HCT116 (cell line): ENCODE measurements at regions not wholly inside any gene's neighbourhood (a gene's known extent, or its start where the extent isn't known, plus 50 kb on each side); places are given as distances from the start of the nearest gene placed in this dataset.

Experiments
- EZH2 ChIP-seq: fragments of 200-600 bp; sonication (generic); IDR thresholded peaks from 2 replicates; pipeline ENCODE4 v1.6.1; 2017; ENCODE audit warnings: antibody characterized with exemption, mixed run types
- EZH2phosphoT487 ChIP-seq: fragments of 200-600 bp; IDR thresholded peaks from 2 replicates; pipeline ENCODE4 v1.6.1; 2018; ENCODE audit warnings: antibody characterized with exemption, borderline replicate concordance
- POLR2A ChIP-seq: IDR thresholded peaks from 2 replicates; pipeline ENCODE4 v1.7.0; 2011; ENCODE audit warnings: borderline replicate concordance; ENCODE audit not compliant: insufficient read depth, insufficient read length; ENCODE audit errors: extremely low read depth
- POLR2AphosphoS5 ChIP-seq: IDR thresholded peaks from 2 replicates; pipeline ENCODE4 v1.6.1; 2011; ENCODE audit warnings: mild to moderate bottlenecking, low read depth, low read length, moderate library complexity
- TF ChIP-seq, protein P1 (sequence below), 3 experiments: fragments of 200-600 bp in 1 of 3; sonication (generic) in 1 of 3; IDR thresholded peaks in 2 of 3; conservative IDR thresholded peaks in 1 of 3; 2 replicates each; pipeline ENCODE4 v1.5.1; 2012 to 2017; ENCODE audit warnings: low read depth in 2 of 3, low read length in 2 of 3, antibody characterized with exemption in 1 of 3, borderline replicate concordance in 1 of 3, control low read depth in 1 of 3, mild to moderate bottlenecking in 1 of 3, mixed read lengths in 1 of 3, mixed run types in 1 of 3, moderate library complexity in 1 of 3; ENCODE audit not compliant: insufficient read depth in 1 of 3
- TF ChIP-seq, protein P2 (sequence below): IDR thresholded peaks from 2 replicates; pipeline ENCODE4 v1.6.1; 2012
- TF ChIP-seq, protein P3 (sequence below): IDR thresholded peaks from 2 replicates; pipeline ENCODE4 v1.6.1; 2012; ENCODE audit warnings: low read depth
- TF ChIP-seq, protein P4 (sequence below): IDR thresholded peaks from 2 replicates; pipeline ENCODE4 v1.6.1; 2011; ENCODE audit warnings: mild to moderate bottlenecking, low read length, moderate library complexity; ENCODE audit not compliant: insufficient replicate concordance; ENCODE audit errors: extremely low read depth

DNA sequence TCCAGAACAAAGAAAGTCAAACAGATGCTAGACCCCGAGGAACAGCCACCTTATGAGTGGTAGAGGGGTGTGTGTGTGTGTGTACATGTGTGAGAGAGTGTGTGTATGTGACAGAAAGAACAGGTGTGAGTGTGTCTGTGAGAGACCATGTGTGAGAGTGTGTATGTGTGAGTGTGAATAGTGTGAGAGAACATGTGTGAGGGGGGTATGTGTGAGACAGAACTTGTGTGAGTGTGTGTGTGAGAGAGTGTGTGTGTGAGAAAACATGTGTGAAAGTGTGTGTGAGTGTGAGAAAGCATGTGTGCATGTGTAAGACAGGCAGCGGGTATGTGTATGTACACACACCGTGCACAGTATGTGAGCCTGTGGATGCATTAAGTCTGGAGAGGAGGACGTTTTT lies 214.3 kb downstream of the SP3 start:
- TF ChIP-seq EZH2 (no peak), POLR2A (no peak), EZH2phosphoT487 (no peak), POLR2AphosphoS5 (no peak)
- TF ChIP-seq, protein P1, sequence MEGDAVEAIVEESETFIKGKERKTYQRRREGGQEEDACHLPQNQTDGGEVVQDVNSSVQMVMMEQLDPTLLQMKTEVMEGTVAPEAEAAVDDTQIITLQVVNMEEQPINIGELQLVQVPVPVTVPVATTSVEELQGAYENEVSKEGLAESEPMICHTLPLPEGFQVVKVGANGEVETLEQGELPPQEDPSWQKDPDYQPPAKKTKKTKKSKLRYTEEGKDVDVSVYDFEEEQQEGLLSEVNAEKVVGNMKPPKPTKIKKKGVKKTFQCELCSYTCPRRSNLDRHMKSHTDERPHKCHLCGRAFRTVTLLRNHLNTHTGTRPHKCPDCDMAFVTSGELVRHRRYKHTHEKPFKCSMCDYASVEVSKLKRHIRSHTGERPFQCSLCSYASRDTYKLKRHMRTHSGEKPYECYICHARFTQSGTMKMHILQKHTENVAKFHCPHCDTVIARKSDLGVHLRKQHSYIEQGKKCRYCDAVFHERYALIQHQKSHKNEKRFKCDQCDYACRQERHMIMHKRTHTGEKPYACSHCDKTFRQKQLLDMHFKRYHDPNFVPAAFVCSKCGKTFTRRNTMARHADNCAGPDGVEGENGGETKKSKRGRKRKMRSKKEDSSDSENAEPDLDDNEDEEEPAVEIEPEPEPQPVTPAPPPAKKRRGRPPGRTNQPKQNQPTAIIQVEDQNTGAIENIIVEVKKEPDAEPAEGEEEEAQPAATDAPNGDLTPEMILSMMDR (IDR thresholded peaks at IDR 0.05 in 2 of 3, conservative IDR thresholded peaks at IDR 0.05 in 1 of 3; ENCODE audit: borderline replicate concordance in 1 of 3, insufficient read depth in 1 of 3, low read depth in 2 of 3, low read length in 2 of 3) = no peak
- TF ChIP-seq, protein P2, sequence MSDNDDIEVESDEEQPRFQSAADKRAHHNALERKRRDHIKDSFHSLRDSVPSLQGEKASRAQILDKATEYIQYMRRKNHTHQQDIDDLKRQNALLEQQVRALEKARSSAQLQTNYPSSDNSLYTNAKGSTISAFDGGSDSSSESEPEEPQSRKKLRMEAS = no peak
- TF ChIP-seq, protein P3, sequence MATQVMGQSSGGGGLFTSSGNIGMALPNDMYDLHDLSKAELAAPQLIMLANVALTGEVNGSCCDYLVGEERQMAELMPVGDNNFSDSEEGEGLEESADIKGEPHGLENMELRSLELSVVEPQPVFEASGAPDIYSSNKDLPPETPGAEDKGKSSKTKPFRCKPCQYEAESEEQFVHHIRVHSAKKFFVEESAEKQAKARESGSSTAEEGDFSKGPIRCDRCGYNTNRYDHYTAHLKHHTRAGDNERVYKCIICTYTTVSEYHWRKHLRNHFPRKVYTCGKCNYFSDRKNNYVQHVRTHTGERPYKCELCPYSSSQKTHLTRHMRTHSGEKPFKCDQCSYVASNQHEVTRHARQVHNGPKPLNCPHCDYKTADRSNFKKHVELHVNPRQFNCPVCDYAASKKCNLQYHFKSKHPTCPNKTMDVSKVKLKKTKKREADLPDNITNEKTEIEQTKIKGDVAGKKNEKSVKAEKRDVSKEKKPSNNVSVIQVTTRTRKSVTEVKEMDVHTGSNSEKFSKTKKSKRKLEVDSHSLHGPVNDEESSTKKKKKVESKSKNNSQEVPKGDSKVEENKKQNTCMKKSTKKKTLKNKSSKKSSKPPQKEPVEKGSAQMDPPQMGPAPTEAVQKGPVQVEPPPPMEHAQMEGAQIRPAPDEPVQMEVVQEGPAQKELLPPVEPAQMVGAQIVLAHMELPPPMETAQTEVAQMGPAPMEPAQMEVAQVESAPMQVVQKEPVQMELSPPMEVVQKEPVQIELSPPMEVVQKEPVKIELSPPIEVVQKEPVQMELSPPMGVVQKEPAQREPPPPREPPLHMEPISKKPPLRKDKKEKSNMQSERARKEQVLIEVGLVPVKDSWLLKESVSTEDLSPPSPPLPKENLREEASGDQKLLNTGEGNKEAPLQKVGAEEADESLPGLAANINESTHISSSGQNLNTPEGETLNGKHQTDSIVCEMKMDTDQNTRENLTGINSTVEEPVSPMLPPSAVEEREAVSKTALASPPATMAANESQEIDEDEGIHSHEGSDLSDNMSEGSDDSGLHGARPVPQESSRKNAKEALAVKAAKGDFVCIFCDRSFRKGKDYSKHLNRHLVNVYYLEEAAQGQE = no peak
- TF ChIP-seq, protein P4, sequence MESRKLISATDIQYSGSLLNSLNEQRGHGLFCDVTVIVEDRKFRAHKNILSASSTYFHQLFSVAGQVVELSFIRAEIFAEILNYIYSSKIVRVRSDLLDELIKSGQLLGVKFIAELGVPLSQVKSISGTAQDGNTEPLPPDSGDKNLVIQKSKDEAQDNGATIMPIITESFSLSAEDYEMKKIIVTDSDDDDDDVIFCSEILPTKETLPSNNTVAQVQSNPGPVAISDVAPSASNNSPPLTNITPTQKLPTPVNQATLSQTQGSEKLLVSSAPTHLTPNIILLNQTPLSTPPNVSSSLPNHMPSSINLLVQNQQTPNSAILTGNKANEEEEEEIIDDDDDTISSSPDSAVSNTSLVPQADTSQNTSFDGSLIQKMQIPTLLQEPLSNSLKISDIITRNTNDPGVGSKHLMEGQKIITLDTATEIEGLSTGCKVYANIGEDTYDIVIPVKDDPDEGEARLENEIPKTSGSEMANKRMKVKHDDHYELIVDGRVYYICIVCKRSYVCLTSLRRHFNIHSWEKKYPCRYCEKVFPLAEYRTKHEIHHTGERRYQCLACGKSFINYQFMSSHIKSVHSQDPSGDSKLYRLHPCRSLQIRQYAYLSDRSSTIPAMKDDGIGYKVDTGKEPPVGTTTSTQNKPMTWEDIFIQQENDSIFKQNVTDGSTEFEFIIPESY = no peak
